A673 (cell line): ENCODE measurements at regions not wholly inside any gene's neighbourhood (a gene's known extent, or its start where the extent isn't known, plus 50 kb on each side); places are given as distances from the start of the nearest gene placed in this dataset.

Source experiments
- BruUV-seq: library from RNA; stranded (reverse); fragments of 400-500 nt; replicated peaks from 2 replicates; lab custom pipeline; 2021; lab: Mats Ljungman, UMichigan
- CTCF ChIA-PET: fragments of 300-600 bp; sonication (Branson Sonifier 250); formaldehyde crosslinking; loops from one replicate; lab custom pipeline; 2022; ENCODE audit warnings: antibody characterized with exemption; lab: Charles Lee
- POLR2A ChIA-PET: fragments of 300-600 bp; sonication (Branson Sonifier 250); formaldehyde crosslinking; loops from one replicate; lab custom pipeline; 2022; ENCODE audit warnings: antibody characterized with exemption; ENCODE audit not compliant: low non-redundant PET; lab: Charles Lee
- DNase-seq: peaks from one replicate; pipeline ENCODE4 v3.0.0-alpha.2; 2015; ENCODE audit warnings: low spot score
- H3K27ac ChIP-seq: fragments of 200-600 bp; sonication (generic); 2 replicates; pipeline ENCODE4 v1.5.1; 2016; ENCODE audit warnings: mixed run types, low read depth, mild to moderate bottlenecking, mixed read lengths, antibody characterized with exemption, low read length; ENCODE audit not compliant: poor library complexity, severe bottlenecking
- H3K27me3 ChIP-seq: fragments of 200-600 bp; sonication (generic); replicated peaks from 2 replicates; pipeline ENCODE4 v1.6.1; 2017; ENCODE audit warnings: mixed run types, low read depth, mild to moderate bottlenecking, mixed read lengths, antibody characterized with exemption, low read length; ENCODE audit not compliant: insufficient read depth, poor library complexity
- H3K36me3 ChIP-seq: fragments of 200-600 bp; sonication (generic); 2 replicates; pipeline ENCODE4 v1.6.1; 2016; ENCODE audit warnings: mixed run types, mild to moderate bottlenecking, mixed read lengths, antibody characterized with exemption, low read length; ENCODE audit not compliant: insufficient read depth, poor library complexity, severe bottlenecking
- H3K4me1 ChIP-seq: fragments of 200-600 bp; sonication (generic); 2 replicates; pipeline ENCODE4 v1.6.1; 2017; ENCODE audit warnings: mixed run types, mild to moderate bottlenecking, mixed read lengths, antibody characterized with exemption, low read length; ENCODE audit not compliant: insufficient read depth, poor library complexity, severe bottlenecking
- H3K4me3 ChIP-seq: fragments of 200-600 bp; sonication (generic); 2 replicates; pipeline ENCODE4 v1.5.1; 2016; ENCODE audit warnings: low read depth, mixed run types, mild to moderate bottlenecking, mixed read lengths, low read length; ENCODE audit not compliant: poor library complexity, severe bottlenecking
- H3K9me3 ChIP-seq: fragments of 200-600 bp; sonication (generic); 2 replicates; pipeline ENCODE4 v1.6.1; 2016; ENCODE audit warnings: mixed run types, low read depth, mild to moderate bottlenecking, mixed read lengths, antibody characterized with exemption, low read length; ENCODE audit not compliant: poor library complexity, severe bottlenecking
- CTCF ChIP-seq: fragments of 300-800, 200-600 bp; sonication (generic); conservative IDR thresholded peaks from 2 replicates; pipeline ENCODE4 v1.5.1; 2017; ENCODE audit warnings: low read depth, mild to moderate bottlenecking, antibody characterized with exemption, low read length, moderate library complexity, mixed read lengths
- EZH2 ChIP-seq: fragments of 200-600 bp; sonication (generic); IDR thresholded peaks from 2 replicates; pipeline ENCODE4 v1.6.1; 2017; ENCODE audit warnings: borderline replicate concordance, low read depth, mild to moderate bottlenecking, mixed read lengths, antibody characterized with exemption, low read length; ENCODE audit not compliant: poor library complexity, severe bottlenecking
- intact Hi-C: fragments of 100-400 bp; cut with micrococcal nuclease; formaldehyde crosslinking; loops from one replicate; pipeline ENCODE4 v1.10.0; 2022; ENCODE audit not compliant: unreplicated experiment

- Histone ChIP-seq H3K4me1 (no peaks in the 10 kb centered on the region), H3K36me3 (no peaks in the 10 kb centered on the region), H3K27ac (no peak overlapping the region), H3K9me3 (peaks cover 3% of the 10 kb centered on the region), H3K27me3 (no peaks in the 10 kb centered on the region), H3K4me3 (no peak overlapping the region)
- ChIA-PET POLR2A (no interaction called here), CTCF (no interaction called here)
- no TSS peak for BruUV-seq
- intact Hi-C loops: no loop called here
- DNase-seq: no peak
- TF ChIP-seq CTCF: no peak
- no peak for TF ChIP-seq EZH2
Measured at GRCh38 chr2:61722318-61722717, 131.5 kb downstream of the FAM161A start.

DNA sequence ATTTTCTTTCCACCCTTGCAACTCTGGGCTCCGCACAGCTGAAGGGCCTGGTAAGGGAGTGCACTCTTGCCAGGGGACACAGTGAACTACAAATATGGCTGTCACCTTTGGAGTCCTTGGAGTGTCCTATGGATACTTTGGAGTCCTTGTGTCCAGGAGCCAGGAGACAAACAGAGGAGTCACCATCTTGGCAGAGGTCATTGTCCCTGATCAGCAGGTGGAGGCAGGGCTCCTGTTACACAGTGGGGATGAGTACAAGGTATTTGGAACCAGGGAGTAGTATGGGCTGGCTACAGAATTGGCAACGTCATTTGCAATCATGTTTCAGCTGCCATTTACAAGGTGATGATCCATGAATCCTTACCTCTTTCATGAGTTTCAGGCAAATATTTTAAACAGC is 132.5 kb downstream of the FAM161A start:
- no TSS peak for BruUV-seq
- no peak overlapping the region for H3K4me3 ChIP-seq
- H3K27ac ChIP-seq: no peak overlapping the region
- no peak for DNase-seq
- H3K27me3 ChIP-seq: no peaks in the 10 kb centered on the region
- TF ChIP-seq EZH2: no peak
- TF ChIP-seq CTCF: no peak
- no peaks in the 10 kb centered on the region for H3K4me1 ChIP-seq
- H3K9me3 ChIP-seq: no peaks in the 10 kb centered on the region
- ChIA-PET POLR2A (no interaction called here), CTCF (no interaction called here)
- intact Hi-C loops: no loop called here
- no peaks in the 10 kb centered on the region for H3K36me3 ChIP-seq

- no peak overlapping the region for H3K27ac ChIP-seq
- H3K4me3 ChIP-seq: no peak overlapping the region
- no peak for TF ChIP-seq EZH2
- no peak for TF ChIP-seq CTCF
- H3K36me3 ChIP-seq: no peaks in the 10 kb centered on the region
- POLR2A ChIA-PET: no interaction called here
- CTCF ChIA-PET: no interaction called here
- H3K27me3 ChIP-seq: no peaks in the 10 kb centered on the region
- intact Hi-C loops: no loop called here
- H3K4me1 ChIP-seq: no peaks in the 10 kb centered on the region
- H3K9me3 ChIP-seq: no peaks in the 10 kb centered on the region
- BruUV-seq: no TSS peak
- no peak for DNase-seq
Measured at GRCh38 chr2:61720911-61721310, 132.9 kb downstream of the FAM161A start.
